Progenitor cell of endocrine pancreas (in vitro differentiated cells): ENCODE measurements at regions not wholly inside any gene's neighbourhood (a gene's known extent, or its start where the extent isn't known, plus 50 kb on each side); places are given as distances from the start of the nearest gene placed in this dataset.

Experiments
- DNase-seq: peaks from one replicate; pipeline ENCODE4 v3.0.0; 2021; ENCODE audit warnings: low spot score; ENCODE audit not compliant: unreplicated experiment
- H3K27ac Mint-ChIP-seq: 2 replicates; pipeline ENCODE4 v1.8.0; 2021; ENCODE audit warnings: mild to moderate bottlenecking, moderate library complexity, mixed read lengths
- H3K27me3 Mint-ChIP-seq: 2 replicates; pipeline ENCODE4 v1.8.0; 2021; ENCODE audit warnings: mixed read lengths
- H3K36me3 Mint-ChIP-seq: 2 replicates; pipeline ENCODE4 v1.8.0; 2022; ENCODE audit warnings: mixed read lengths; ENCODE audit not compliant: insufficient read depth
- H3K4me1 Mint-ChIP-seq: 2 replicates; pipeline ENCODE4 v1.8.0; 2021; ENCODE audit warnings: low read depth, mixed read lengths
- H3K4me3 Mint-ChIP-seq: 2 replicates; pipeline ENCODE4 v1.8.0; 2021; ENCODE audit warnings: low read depth, mild to moderate bottlenecking, moderate library complexity, mixed read lengths
- H3K9me3 Mint-ChIP-seq: 2 replicates; pipeline ENCODE4 v1.8.0; 2021; ENCODE audit warnings: low read depth, mixed read lengths
- CTCF ChIP-seq: fragments of 200-600 bp; sonication (generic); IDR thresholded peaks from one replicate; pipeline ENCODE4 v1.5.0; 2021; ENCODE audit warnings: antibody characterized with exemption, mild to moderate bottlenecking; ENCODE audit not compliant: unreplicated experiment

- no peaks in the 10 kb centered on the region for H3K36me3 Mint-ChIP-seq
- DNase-seq, result no peak
- peaks cover 13% of the 10 kb centered on the region for H3K4me1 Mint-ChIP-seq
- H3K4me3 Mint-ChIP-seq, result peak overlapping the region; percentile 67
- no peak for TF ChIP-seq CTCF
- H3K9me3 Mint-ChIP-seq, result no peaks in the 10 kb centered on the region
- H3K27me3 Mint-ChIP-seq, result peaks cover 38% of the 10 kb centered on the region
- peak overlapping the region; percentile 67 for H3K27ac Mint-ChIP-seq
Observed at GRCh38 chr4:41359422-41359775, 102.7 kb downstream of the UCHL1 start.

DNA sequence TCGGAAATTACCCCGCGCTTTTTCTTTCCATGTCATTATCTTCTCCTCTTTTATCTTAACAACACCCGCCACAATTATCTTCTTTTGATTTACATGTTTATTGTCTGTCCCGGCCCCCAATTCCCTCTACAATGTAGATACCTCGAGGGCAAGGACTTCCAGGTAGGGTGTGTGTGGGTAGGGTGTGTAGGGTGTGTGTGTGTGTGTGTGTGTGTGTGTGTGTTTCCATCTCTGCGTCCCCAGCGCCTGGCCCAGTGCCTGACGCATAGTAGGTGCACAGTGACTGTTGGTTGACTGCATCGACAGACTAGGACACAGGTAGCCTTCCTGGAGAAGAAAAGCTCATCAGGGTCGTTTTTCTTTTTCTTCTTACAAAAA, 103.1 kb downstream of the UCHL1 start:
- H3K4me1 Mint-ChIP-seq, result peaks cover 13% of the 10 kb centered on the region
- DNase-seq, result no peak
- H3K27me3 Mint-ChIP-seq, result peaks cover 43% of the 10 kb centered on the region
- no peak for TF ChIP-seq CTCF
- H3K27ac Mint-ChIP-seq, result peak overlapping the region; percentile 29
- no peaks in the 10 kb centered on the region for H3K36me3 Mint-ChIP-seq
- peak overlapping the region; percentile 67 for H3K4me3 Mint-ChIP-seq
- no peaks in the 10 kb centered on the region for H3K9me3 Mint-ChIP-seq

GRCh38 chr4:41360214-41360920, 103.6 kb downstream of the UCHL1 start:
- H3K27ac Mint-ChIP-seq, result no peak overlapping the region
- DNase-seq, result peak; percentile 47
- no peaks in the 10 kb centered on the region for H3K9me3 Mint-ChIP-seq
- peaks cover 48% of the 10 kb centered on the region for H3K27me3 Mint-ChIP-seq
- peaks cover 13% of the 10 kb centered on the region for H3K4me1 Mint-ChIP-seq
- H3K4me3 Mint-ChIP-seq, result peak overlapping the region; percentile 78
- TF ChIP-seq CTCF, result no peak
- H3K36me3 Mint-ChIP-seq, result no peaks in the 10 kb centered on the region

DNA sequence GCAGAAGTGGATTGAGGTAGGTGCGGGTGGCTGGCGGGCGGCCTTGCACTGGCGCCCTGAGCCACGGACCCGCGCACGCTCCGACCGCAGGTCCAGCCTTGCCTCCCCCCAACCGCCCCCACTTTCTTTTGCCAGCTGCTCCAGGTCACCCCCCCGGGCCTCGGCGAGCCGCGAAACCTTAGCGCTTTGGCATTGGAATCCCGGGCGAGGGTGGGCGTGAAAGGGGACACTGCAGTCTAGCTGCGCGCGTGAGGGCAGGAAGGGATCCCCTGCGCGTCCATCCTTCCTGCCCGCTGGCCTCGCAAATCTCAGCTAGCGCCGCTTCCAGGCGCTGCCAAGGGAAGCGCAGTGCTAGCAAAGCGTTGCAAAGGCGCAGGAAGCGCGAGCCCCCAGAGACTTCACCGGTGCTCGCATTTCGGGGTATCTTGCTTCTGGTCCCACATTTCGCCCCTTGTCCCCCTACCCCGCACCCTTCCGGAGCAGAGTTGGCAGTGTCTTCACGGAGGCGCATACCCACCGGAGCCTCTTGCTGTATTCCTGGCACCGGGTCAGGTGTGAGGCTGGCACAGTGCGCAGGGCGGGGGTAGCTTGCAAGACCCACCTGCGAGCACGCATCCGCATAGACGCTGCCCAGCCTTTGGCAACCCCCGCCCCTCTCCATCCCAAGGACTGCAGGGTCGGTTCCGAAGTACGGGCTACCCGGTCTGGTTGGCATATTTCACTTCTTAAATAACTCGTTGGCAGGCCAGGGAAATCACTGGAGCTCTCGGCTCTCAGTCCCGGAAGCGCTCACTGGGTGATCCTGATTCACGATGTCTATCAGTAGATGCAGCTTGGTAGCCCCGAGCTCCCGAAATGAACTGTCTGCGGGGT, 104.4 kb downstream of the UCHL1 start:
- H3K27me3 Mint-ChIP-seq, result peaks cover 51% of the 10 kb centered on the region
- peaks cover 13% of the 10 kb centered on the region for H3K4me1 Mint-ChIP-seq
- peak overlapping the region; percentile 38 for H3K27ac Mint-ChIP-seq
- no peaks in the 10 kb centered on the region for H3K36me3 Mint-ChIP-seq
- peak overlapping the region; percentile 78 for H3K4me3 Mint-ChIP-seq
- no peak for TF ChIP-seq CTCF
- peak; percentile 25 for DNase-seq
- H3K9me3 Mint-ChIP-seq, result no peaks in the 10 kb centered on the region

- Mint-ChIP-seq H3K4me3 (peak overlapping the region; percentile 78), H3K27me3 (peaks cover 58% of the 10 kb centered on the region), H3K36me3 (no peaks in the 10 kb centered on the region), H3K27ac (peak overlapping the region; percentile 38), H3K4me1 (peaks cover 13% of the 10 kb centered on the region), H3K9me3 (no peaks in the 10 kb centered on the region)
- no peak for TF ChIP-seq CTCF
- no peak for DNase-seq
Observed at GRCh38 chr4:41361794-41362526, 105.2 kb downstream of the UCHL1 start.
